HEK293 (cell line): ENCODE measurements at regions not wholly inside any gene's neighbourhood (a gene's known extent, or its start where the extent isn't known, plus 50 kb on each side); places are given as distances from the start of the nearest gene placed in this dataset.

Source experiments
- CTCF ChIA-PET: fragments of 350-600 bp; formaldehyde crosslinking; extraction: SDS; loops from one replicate; lab custom pipeline; 2021; ENCODE audit warnings: antibody characterized with exemption; lab: Yijun Ruan, JAX
- POLR2A ChIA-PET: fragments of 300-600 bp; formaldehyde crosslinking; extraction: SDS; loops from one replicate; lab custom pipeline; 2020; ENCODE audit warnings: antibody characterized with exemption, inconsistent platforms; lab: Yijun Ruan, JAX
- H3K27ac ChIP-seq: fragments of 200-500 bp; sonication (Bioruptor generic); 2 replicates; pipeline ENCODE4 v1.5.1; 2014; ENCODE audit warnings: low read depth, low read length, control low read depth, inconsistent platforms; ENCODE audit errors: extremely low read depth
- H3K36me3 ChIP-seq, 2 experiments: fragments of 200-500 bp in 1 of 2; sonication (Bioruptor generic) in 1 of 2; 1 replicate in 1 of 2; 2 replicates in 1 of 2; pipeline ENCODE4 v1.5.1; 2014 to 2017; ENCODE audit warnings: inconsistent platforms in 2 of 2, low read length in 2 of 2; ENCODE audit not compliant: control insufficient read depth in 2 of 2, insufficient read depth in 1 of 2
- H3K4me1 ChIP-seq: fragments of 200-500 bp; sonication (Bioruptor generic); 2 replicates; pipeline ENCODE4 v1.5.1; 2014; ENCODE audit warnings: mild to moderate bottlenecking, low read length, inconsistent platforms; ENCODE audit not compliant: control insufficient read depth, insufficient read depth
- H3K4me3 ChIP-seq: 2 replicates; pipeline ENCODE4 v1.5.1; 2011; ENCODE audit warnings: low read depth, mild to moderate bottlenecking, control low read depth, low read length, moderate library complexity
- H3K9me3 ChIP-seq: fragments of 200-500 bp; sonication (Bioruptor generic); 2 replicates; pipeline ENCODE4 v1.5.1; 2014; ENCODE audit warnings: low read depth, low read length, inconsistent platforms; ENCODE audit not compliant: control insufficient read depth, insufficient read depth
- GLI4 ChIP-seq: fragments of 450-650 bp; formaldehyde crosslinking; IDR thresholded peaks from 2 replicates; pipeline ENCODE4 v1.5.1; 2016; ENCODE audit warnings: missing biosample characterization, missing genetic modification characterization
- KLF1 ChIP-seq: fragments of 450-650 bp; formaldehyde crosslinking; IDR thresholded peaks from 2 replicates; pipeline ENCODE4 v1.5.1; 2016; ENCODE audit warnings: missing biosample characterization, missing genetic modification characterization
- KLF8 ChIP-seq: fragments of 450-650 bp; formaldehyde crosslinking; IDR thresholded peaks from 2 replicates; pipeline ENCODE4 v1.5.1; 2016; ENCODE audit warnings: missing biosample characterization, missing genetic modification characterization
- SP7 ChIP-seq: fragments of 450-650 bp; formaldehyde crosslinking; IDR thresholded peaks from 2 replicates; pipeline ENCODE4 v1.5.1; 2016; ENCODE audit warnings: missing biosample characterization, missing genetic modification characterization
- TCF7L2 ChIP-seq: IDR thresholded peaks from 2 replicates; pipeline ENCODE4 v1.6.1; 2011; ENCODE audit warnings: low read depth, mild to moderate bottlenecking, inconsistent platforms, low read length, moderate library complexity, borderline replicate concordance
- WT1 ChIP-seq: fragments of 450-650 bp; formaldehyde crosslinking; IDR thresholded peaks from 2 replicates; pipeline ENCODE4 v1.5.1; 2016; ENCODE audit warnings: missing biosample characterization, missing genetic modification characterization
- ZBTB44 ChIP-seq: fragments of 450-650 bp; IDR thresholded peaks from 2 replicates; pipeline ENCODE4 v1.5.1; 2018; ENCODE audit warnings: missing biosample characterization, mild to moderate bottlenecking, missing genetic modification characterization
- ZIC2 ChIP-seq: fragments of 450-650 bp; formaldehyde crosslinking; IDR thresholded peaks from 2 replicates; pipeline ENCODE4 v1.5.1; 2016; ENCODE audit warnings: missing biosample characterization, missing genetic modification characterization
- ZNF146 ChIP-seq: fragments of 450-650 bp; formaldehyde crosslinking; IDR thresholded peaks from 2 replicates; pipeline ENCODE4 v1.5.1; 2016; ENCODE audit warnings: missing biosample characterization, missing genetic modification characterization
- ZNF239 ChIP-seq: fragments of 450-650 bp; formaldehyde crosslinking; IDR thresholded peaks from 2 replicates; pipeline ENCODE4 v1.5.1; 2016; ENCODE audit warnings: missing biosample characterization, missing genetic modification characterization
- ZNF24 ChIP-seq: fragments of 450-650 bp; formaldehyde crosslinking; IDR thresholded peaks from 2 replicates; pipeline ENCODE4 v1.5.1; 2016; ENCODE audit warnings: missing biosample characterization, missing genetic modification characterization
- ZNF302 ChIP-seq: fragments of 450-650 bp; formaldehyde crosslinking; IDR thresholded peaks from 2 replicates; pipeline ENCODE4 v1.5.1; 2016; ENCODE audit warnings: missing biosample characterization, missing genetic modification characterization, low read depth
- ZNF514 ChIP-seq: fragments of 450-650 bp; formaldehyde crosslinking; IDR thresholded peaks from 2 replicates; pipeline ENCODE4 v1.5.1; 2016; ENCODE audit warnings: missing biosample characterization, missing genetic modification characterization
- ZNF518A ChIP-seq: fragments of 450-650 bp; formaldehyde crosslinking; conservative IDR thresholded peaks from 2 replicates; pipeline ENCODE4 v1.5.1; 2016; ENCODE audit warnings: low read depth, missing biosample characterization, missing genetic modification characterization
- ZNF610 ChIP-seq: fragments of 450-650 bp; formaldehyde crosslinking; IDR thresholded peaks from 2 replicates; pipeline ENCODE4 v1.5.1; 2016; ENCODE audit warnings: missing biosample characterization, missing genetic modification characterization, borderline replicate concordance
- ZNF626 ChIP-seq: fragments of 450-650 bp; sonication (Bioruptor Pico); formaldehyde crosslinking; IDR thresholded peaks from 2 replicates; pipeline ENCODE4 v1.5.1; 2018; ENCODE audit warnings: missing biosample characterization, missing genetic modification characterization, inconsistent platforms
- ZNF830 ChIP-seq: fragments of 450-650 bp; IDR thresholded peaks from 2 replicates; pipeline ENCODE4 v1.5.0; 2018; ENCODE audit warnings: missing biosample characterization, missing genetic modification characterization, low read depth, mild to moderate bottlenecking, moderate library complexity
- ZXDB ChIP-seq: fragments of 450-650 bp; formaldehyde crosslinking; IDR thresholded peaks from 2 replicates; pipeline ENCODE4 v1.5.1; 2016; ENCODE audit warnings: missing biosample characterization, missing genetic modification characterization
- TF ChIP-seq, protein P1 (sequence below): sonication (generic); formaldehyde crosslinking; IDR thresholded peaks from 2 replicates; pipeline ENCODE4 v1.8.1; 2022; ENCODE audit warnings: mild to moderate bottlenecking, moderate library complexity, missing genetic modification reagents
- TF ChIP-seq, protein P2 (sequence below): fragments of 450-650 bp; formaldehyde crosslinking; IDR thresholded peaks from 2 replicates; pipeline ENCODE4 v1.5.1; 2017; ENCODE audit warnings: missing biosample characterization, mild to moderate bottlenecking, missing genetic modification characterization, moderate library complexity

DNA sequence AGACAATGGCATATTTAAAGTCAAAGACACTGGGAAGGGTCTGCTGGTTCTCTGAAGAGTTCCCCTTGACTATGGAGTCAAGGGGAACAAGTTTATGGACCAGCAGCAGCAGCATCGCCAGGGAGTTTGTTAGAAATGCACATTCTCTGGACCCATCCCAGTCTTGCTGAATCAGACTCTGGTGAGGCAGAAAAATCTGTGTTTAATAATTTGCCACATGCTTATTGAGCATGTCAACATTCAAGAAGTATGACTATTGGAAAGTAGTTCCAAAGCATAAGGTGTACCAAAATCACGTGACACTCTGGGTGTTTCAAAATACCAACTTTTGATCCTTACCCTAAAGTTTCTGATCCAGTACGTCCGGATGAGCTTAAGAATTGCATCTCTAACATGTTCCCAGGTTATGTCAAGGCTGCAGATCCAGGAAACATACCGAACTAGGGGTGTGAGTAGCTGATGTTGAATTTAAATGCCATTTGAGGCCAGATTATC is 853.8 kb downstream of the TMEM182 start (continued):
- TF ChIP-seq ZNF518A (tag by site-specific recombination) (no peak), WT1 (tag by site-specific recombination) (no peak), ZNF239 (no peak), KLF1 (tag by site-specific recombination) (no peak)

DNA sequence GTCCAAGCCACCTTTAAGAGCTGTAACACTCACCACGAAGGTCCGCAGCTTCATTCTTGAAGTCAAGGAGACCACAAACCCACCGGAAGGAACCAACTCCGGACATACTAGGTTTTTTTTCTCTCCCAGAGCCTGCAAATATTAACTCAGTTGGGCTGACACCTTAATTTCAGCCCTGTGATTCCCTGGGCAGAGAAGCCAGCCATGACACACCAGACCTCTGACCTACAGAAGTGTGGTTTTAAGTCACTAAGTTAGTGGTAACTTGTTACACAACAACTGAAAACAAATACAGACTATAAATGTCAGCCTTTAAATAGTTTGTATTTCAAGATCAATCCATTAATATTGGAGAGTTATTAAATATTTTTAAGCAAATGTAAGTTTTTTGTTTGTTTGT is 855.1 kb downstream of the TMEM182 start:
- POLR2A ChIA-PET = no interaction called here

DNA sequence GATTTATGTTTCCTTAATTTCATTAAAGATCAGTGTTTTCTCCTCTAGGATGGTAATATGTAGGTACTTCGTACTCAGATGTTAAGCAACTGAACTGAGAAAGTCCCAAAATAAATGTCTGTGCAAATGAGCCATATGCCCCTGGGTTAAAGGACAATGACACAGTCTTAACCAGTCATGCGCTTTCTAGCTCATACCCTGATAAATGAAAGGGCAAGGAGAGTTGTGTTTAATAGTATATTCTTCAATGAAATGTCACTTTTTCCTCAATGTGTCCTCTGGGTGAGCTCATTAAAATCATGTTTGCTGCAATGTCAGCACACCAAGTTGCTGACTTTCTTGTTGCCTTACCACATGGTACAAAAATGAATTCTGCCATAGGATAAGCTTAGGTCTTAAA is 856.3 kb downstream of the TMEM182 start:
- H3K36me3 ChIP-seq = no peaks in the 10 kb centered on the region
- CTCF ChIA-PET = no interaction called here
- H3K4me3 ChIP-seq = no peak overlapping the region
- POLR2A ChIA-PET = no interaction called here
- no peak overlapping the region for H3K27ac ChIP-seq
- no peaks in the 10 kb centered on the region for H3K9me3 ChIP-seq
- no peaks in the 10 kb centered on the region for H3K4me1 ChIP-seq
- TF ChIP-seq ZNF302 (tag by site-specific recombination) (no peak), SP7 (tag by site-specific recombination) (no peak), KLF8 (tag by site-specific recombination) (no peak), ZNF610 (tag by site-specific recombination) (no peak), ZNF146 (no peak), ZIC2 (tag by site-specific recombination) (no peak), ZNF239 (no peak), WT1 (tag by site-specific recombination) (no peak), ZNF514 (no peak), ZNF830 (no peak), ZXDB (tag by site-specific recombination) (no peak), ZNF24 (no peak), TCF7L2 (no peak)
- TF ChIP-seq, protein P1, sequence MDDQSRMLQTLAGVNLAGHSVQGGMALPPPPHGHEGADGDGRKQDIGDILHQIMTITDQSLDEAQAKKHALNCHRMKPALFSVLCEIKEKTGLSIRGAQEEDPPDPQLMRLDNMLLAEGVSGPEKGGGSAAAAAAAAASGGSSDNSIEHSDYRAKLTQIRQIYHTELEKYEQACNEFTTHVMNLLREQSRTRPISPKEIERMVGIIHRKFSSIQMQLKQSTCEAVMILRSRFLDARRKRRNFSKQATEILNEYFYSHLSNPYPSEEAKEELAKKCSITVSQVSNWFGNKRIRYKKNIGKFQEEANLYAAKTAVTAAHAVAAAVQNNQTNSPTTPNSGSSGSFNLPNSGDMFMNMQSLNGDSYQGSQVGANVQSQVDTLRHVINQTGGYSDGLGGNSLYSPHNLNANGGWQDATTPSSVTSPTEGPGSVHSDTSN = no peak

More for the DNA sequence above, 855.1 kb downstream of the TMEM182 start:
- Histone ChIP-seq H3K27ac (no peak overlapping the region), H3K4me3 (no peak overlapping the region), H3K36me3 (no peaks in the 10 kb centered on the region), H3K4me1 (no peaks in the 10 kb centered on the region), H3K9me3 (no peaks in the 10 kb centered on the region)
- TF ChIP-seq, protein P2, sequence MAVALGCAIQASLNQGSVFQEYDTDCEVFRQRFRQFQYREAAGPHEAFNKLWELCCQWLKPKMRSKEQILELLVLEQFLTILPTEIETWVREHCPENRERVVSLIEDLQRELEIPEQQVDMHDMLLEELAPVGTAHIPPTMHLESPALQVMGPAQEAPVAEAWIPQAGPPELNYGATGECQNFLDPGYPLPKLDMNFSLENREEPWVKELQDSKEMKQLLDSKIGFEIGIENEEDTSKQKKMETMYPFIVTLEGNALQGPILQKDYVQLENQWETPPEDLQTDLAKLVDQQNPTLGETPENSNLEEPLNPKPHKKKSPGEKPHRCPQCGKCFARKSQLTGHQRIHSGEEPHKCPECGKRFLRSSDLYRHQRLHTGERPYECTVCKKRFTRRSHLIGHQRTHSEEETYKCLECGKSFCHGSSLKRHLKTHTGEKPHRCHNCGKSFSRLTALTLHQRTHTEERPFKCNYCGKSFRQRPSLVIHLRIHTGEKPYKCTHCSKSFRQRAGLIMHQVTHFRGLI (tag by site-specific recombination) = no peak
- TF ChIP-seq ZNF626 (tag by site-specific recombination) (no peak), GLI4 (tag by site-specific recombination) (no peak), ZBTB44 (no peak)
- CTCF ChIA-PET = no interaction called here
